GM23338 (cell line): ENCODE measurements at regions not wholly inside any gene's neighbourhood (a gene's known extent, or its start where the extent isn't known, plus 50 kb on each side); places are given as distances from the start of the nearest gene placed in this dataset.

Source experiments
- CTCF ChIP-seq, 2 experiments: fragments of 200-600 bp in 1 of 2; sonication (generic) in 1 of 2; conservative IDR thresholded peaks; 2 replicates each; pipeline versions ENCODE4 v1.5.1 to v1.6.1; 2016 to 2017; ENCODE audit warnings: antibody characterized with exemption in 2 of 2, low read depth in 2 of 2, mild to moderate bottlenecking in 2 of 2, moderate library complexity in 1 of 2
- EZH2 ChIP-seq: fragments of 200-600 bp; sonication (generic); IDR thresholded peaks from one replicate; pipeline ENCODE4 v1.8.0; 2017; ENCODE audit warnings: antibody characterized with exemption, mild to moderate bottlenecking, low read depth; ENCODE audit not compliant: unreplicated experiment
- EZH2phosphoT487 ChIP-seq: fragments of 200-600 bp; sonication (generic); IDR thresholded peaks from one replicate; pipeline ENCODE4 v1.8.1; 2018; ENCODE audit warnings: antibody characterized with exemption; ENCODE audit not compliant: unreplicated experiment
- NANOG ChIP-seq: IDR thresholded peaks from 2 replicates; pipeline ENCODE4 v1.6.1; 2016; ENCODE audit warnings: antibody characterized with exemption, borderline replicate concordance
- POLR2AphosphoS5 ChIP-seq: IDR thresholded peaks from 2 replicates; pipeline ENCODE4 v1.6.1; 2016; ENCODE audit warnings: antibody characterized with exemption, low read depth
- REST ChIP-seq: IDR thresholded peaks from one replicate; pipeline ENCODE4 v1.6.1; 2018; ENCODE audit warnings: antibody characterized with exemption; ENCODE audit not compliant: unreplicated experiment
- STAT1 ChIP-seq: IDR thresholded peaks from one replicate; pipeline ENCODE4 v1.6.1; 2016; ENCODE audit warnings: antibody characterized with exemption; ENCODE audit not compliant: unreplicated experiment

GRCh38 chr3:86658876-86659275 is 332.1 kb downstream of the VGLL3 start:
- no peak for TF ChIP-seq CTCF (conservative IDR thresholded peaks at IDR 0.05; ENCODE audit: low read depth in 2 of 2)
- TF ChIP-seq REST = no peak
- no peak for TF ChIP-seq EZH2phosphoT487
- no peak for TF ChIP-seq EZH2
- no peak for TF ChIP-seq POLR2AphosphoS5
- no peak for TF ChIP-seq NANOG
- no peak for TF ChIP-seq STAT1
